ENCODE measurements at regions not wholly inside any gene's neighbourhood (a gene's known extent, or its start where the extent isn't known, plus 50 kb on each side); places are given as distances from the start of the nearest gene placed in this dataset.

- H3K27me3 ChIP-seq (replicated peaks; ENCODE audit: control insufficient read depth, insufficient read depth, low read length, poor library complexity, severe bottlenecking) = no peaks in the 10 kb centered on the region
- no peaks in the 10 kb centered on the region for H3K4me1 ChIP-seq (ENCODE audit: control insufficient read depth, insufficient read depth, low read length, poor library complexity, severe bottlenecking)
- DNase-seq = no peak
- no peaks in the 10 kb centered on the region for H3K36me3 ChIP-seq (ENCODE audit: control insufficient read depth, insufficient read depth, low read length)
- H3K9me3 ChIP-seq (ENCODE audit: control insufficient read depth, low read length) = no peaks in the 10 kb centered on the region
- H3K4me3 ChIP-seq (ENCODE audit: insufficient read depth, low read depth, low read length, poor library complexity, severe bottlenecking) = no peak overlapping the region
- no peak overlapping the region for H3K27ac ChIP-seq (ENCODE audit: insufficient read depth, low read length, poor library complexity, severe bottlenecking)
Measured at GRCh38 chr9:80359291-80359690, 787.5 kb downstream of the TLE4 start.

- no peak overlapping the region for H3K4me3 ChIP-seq (ENCODE audit: insufficient read depth, low read depth, low read length, poor library complexity, severe bottlenecking)
- no peaks in the 10 kb centered on the region for H3K9me3 ChIP-seq (ENCODE audit: control insufficient read depth, low read length)
- DNase-seq = no peak
- H3K27me3 ChIP-seq (replicated peaks; ENCODE audit: control insufficient read depth, insufficient read depth, low read length, poor library complexity, severe bottlenecking) = no peaks in the 10 kb centered on the region
- no peaks in the 10 kb centered on the region for H3K4me1 ChIP-seq (ENCODE audit: control insufficient read depth, insufficient read depth, low read length, poor library complexity, severe bottlenecking)
- no peak overlapping the region for H3K27ac ChIP-seq (ENCODE audit: insufficient read depth, low read length, poor library complexity, severe bottlenecking)
- no peaks in the 10 kb centered on the region for H3K36me3 ChIP-seq (ENCODE audit: control insufficient read depth, insufficient read depth, low read length)
Measured at GRCh38 chr9:80352967-80353366, 781.2 kb downstream of the TLE4 start.

GRCh38 chr9:80351612-80352011, 779.8 kb downstream of the TLE4 start:
- Histone ChIP-seq H3K9me3 (ENCODE audit: control insufficient read depth, low read length) (no peaks in the 10 kb centered on the region), H3K36me3 (ENCODE audit: control insufficient read depth, insufficient read depth, low read length) (no peaks in the 10 kb centered on the region), H3K27me3 (replicated peaks; ENCODE audit: control insufficient read depth, insufficient read depth, low read length, poor library complexity, severe bottlenecking) (no peaks in the 10 kb centered on the region), H3K27ac (ENCODE audit: insufficient read depth, low read length, poor library complexity, severe bottlenecking) (no peak overlapping the region), H3K4me1 (ENCODE audit: control insufficient read depth, insufficient read depth, low read length, poor library complexity, severe bottlenecking) (no peaks in the 10 kb centered on the region), H3K4me3 (ENCODE audit: insufficient read depth, low read depth, low read length, poor library complexity, severe bottlenecking) (no peak overlapping the region)
- DNase-seq = no peak

GRCh38 chr9:80326105-80326504, 754.3 kb downstream of the TLE4 start:
- H3K4me3 ChIP-seq (ENCODE audit: insufficient read depth, low read depth, low read length, poor library complexity, severe bottlenecking) = no peak overlapping the region
- no peaks in the 10 kb centered on the region for H3K27me3 ChIP-seq (replicated peaks; ENCODE audit: control insufficient read depth, insufficient read depth, low read length, poor library complexity, severe bottlenecking)
- no peaks in the 10 kb centered on the region for H3K36me3 ChIP-seq (ENCODE audit: control insufficient read depth, insufficient read depth, low read length)
- no peak for DNase-seq
- H3K4me1 ChIP-seq (ENCODE audit: control insufficient read depth, insufficient read depth, low read length, poor library complexity, severe bottlenecking) = no peaks in the 10 kb centered on the region
- H3K9me3 ChIP-seq (ENCODE audit: control insufficient read depth, low read length) = no peaks in the 10 kb centered on the region
- no peak overlapping the region for H3K27ac ChIP-seq (ENCODE audit: insufficient read depth, low read length, poor library complexity, severe bottlenecking)

- no peaks in the 10 kb centered on the region for H3K36me3 ChIP-seq (ENCODE audit: control insufficient read depth, insufficient read depth, low read length)
- DNase-seq = no peak
- no peaks in the 10 kb centered on the region for H3K4me1 ChIP-seq (ENCODE audit: control insufficient read depth, insufficient read depth, low read length, poor library complexity, severe bottlenecking)
- H3K9me3 ChIP-seq (ENCODE audit: control insufficient read depth, low read length) = no peaks in the 10 kb centered on the region
- no peak overlapping the region for H3K4me3 ChIP-seq (ENCODE audit: insufficient read depth, low read depth, low read length, poor library complexity, severe bottlenecking)
- no peaks in the 10 kb centered on the region for H3K27me3 ChIP-seq (replicated peaks; ENCODE audit: control insufficient read depth, insufficient read depth, low read length, poor library complexity, severe bottlenecking)
- H3K27ac ChIP-seq (ENCODE audit: insufficient read depth, low read length, poor library complexity, severe bottlenecking) = no peak overlapping the region
Measured at GRCh38 chr9:80320916-80321315, 749.2 kb downstream of the TLE4 start.

GRCh38 chr9:80320480-80320879, 748.7 kb downstream of the TLE4 start:
- DNase-seq = no peak

GRCh38 chr9:80305136-80305535, 733.4 kb downstream of the TLE4 start:
- Histone ChIP-seq H3K27ac (ENCODE audit: insufficient read depth, low read length, poor library complexity, severe bottlenecking) (no peak overlapping the region), H3K9me3 (ENCODE audit: control insufficient read depth, low read length) (no peaks in the 10 kb centered on the region), H3K36me3 (ENCODE audit: control insufficient read depth, insufficient read depth, low read length) (no peaks in the 10 kb centered on the region), H3K4me3 (ENCODE audit: insufficient read depth, low read depth, low read length, poor library complexity, severe bottlenecking) (no peak overlapping the region), H3K4me1 (ENCODE audit: control insufficient read depth, insufficient read depth, low read length, poor library complexity, severe bottlenecking) (no peaks in the 10 kb centered on the region), H3K27me3 (replicated peaks; ENCODE audit: control insufficient read depth, insufficient read depth, low read length, poor library complexity, severe bottlenecking) (no peaks in the 10 kb centered on the region)
- DNase-seq = no peak

More at GRCh38 chr9:80320480-80320879, 748.7 kb downstream of the TLE4 start:
- Histone ChIP-seq H3K4me3 (ENCODE audit: insufficient read depth, low read depth, low read length, poor library complexity, severe bottlenecking) (no peak overlapping the region), H3K27ac (ENCODE audit: insufficient read depth, low read length, poor library complexity, severe bottlenecking) (no peak overlapping the region), H3K9me3 (ENCODE audit: control insufficient read depth, low read length) (no peaks in the 10 kb centered on the region), H3K27me3 (replicated peaks; ENCODE audit: control insufficient read depth, insufficient read depth, low read length, poor library complexity, severe bottlenecking) (no peaks in the 10 kb centered on the region), H3K4me1 (ENCODE audit: control insufficient read depth, insufficient read depth, low read length, poor library complexity, severe bottlenecking) (no peaks in the 10 kb centered on the region), H3K36me3 (ENCODE audit: control insufficient read depth, insufficient read depth, low read length) (no peaks in the 10 kb centered on the region)

GRCh38 chr9:80294955-80295354, 723.2 kb downstream of the TLE4 start:
- Histone ChIP-seq H3K4me1 (ENCODE audit: control insufficient read depth, insufficient read depth, low read length, poor library complexity, severe bottlenecking) (no peaks in the 10 kb centered on the region), H3K36me3 (ENCODE audit: control insufficient read depth, insufficient read depth, low read length) (no peaks in the 10 kb centered on the region), H3K27me3 (replicated peaks; ENCODE audit: control insufficient read depth, insufficient read depth, low read length, poor library complexity, severe bottlenecking) (no peaks in the 10 kb centered on the region), H3K27ac (ENCODE audit: insufficient read depth, low read length, poor library complexity, severe bottlenecking) (no peak overlapping the region), H3K4me3 (ENCODE audit: insufficient read depth, low read depth, low read length, poor library complexity, severe bottlenecking) (no peak overlapping the region), H3K9me3 (ENCODE audit: control insufficient read depth, low read length) (no peaks in the 10 kb centered on the region)
- no peak for DNase-seq

- H3K4me3 ChIP-seq (ENCODE audit: insufficient read depth, low read depth, low read length, poor library complexity, severe bottlenecking) = no peak overlapping the region
- no peak overlapping the region for H3K27ac ChIP-seq (ENCODE audit: insufficient read depth, low read length, poor library complexity, severe bottlenecking)
- no peak for DNase-seq
- no peaks in the 10 kb centered on the region for H3K27me3 ChIP-seq (replicated peaks; ENCODE audit: control insufficient read depth, insufficient read depth, low read length, poor library complexity, severe bottlenecking)
- H3K36me3 ChIP-seq (ENCODE audit: control insufficient read depth, insufficient read depth, low read length) = no peaks in the 10 kb centered on the region
- no peaks in the 10 kb centered on the region for H3K9me3 ChIP-seq (ENCODE audit: control insufficient read depth, low read length)
- H3K4me1 ChIP-seq (ENCODE audit: control insufficient read depth, insufficient read depth, low read length, poor library complexity, severe bottlenecking) = no peaks in the 10 kb centered on the region
Measured at GRCh38 chr9:80294318-80294717, 722.6 kb downstream of the TLE4 start.

- DNase-seq = no peak
- Histone ChIP-seq H3K9me3 (ENCODE audit: control insufficient read depth, low read length) (no peaks in the 10 kb centered on the region), H3K27me3 (replicated peaks; ENCODE audit: control insufficient read depth, insufficient read depth, low read length, poor library complexity, severe bottlenecking) (no peaks in the 10 kb centered on the region), H3K4me1 (ENCODE audit: control insufficient read depth, insufficient read depth, low read length, poor library complexity, severe bottlenecking) (no peaks in the 10 kb centered on the region), H3K27ac (ENCODE audit: insufficient read depth, low read length, poor library complexity, severe bottlenecking) (no peak overlapping the region), H3K4me3 (ENCODE audit: insufficient read depth, low read depth, low read length, poor library complexity, severe bottlenecking) (no peak overlapping the region), H3K36me3 (ENCODE audit: control insufficient read depth, insufficient read depth, low read length) (no peaks in the 10 kb centered on the region)
Measured at GRCh38 chr9:80292231-80292630, 720.5 kb downstream of the TLE4 start.

- Histone ChIP-seq H3K27me3 (replicated peaks; ENCODE audit: control insufficient read depth, insufficient read depth, low read length, poor library complexity, severe bottlenecking) (no peaks in the 10 kb centered on the region), H3K4me1 (ENCODE audit: control insufficient read depth, insufficient read depth, low read length, poor library complexity, severe bottlenecking) (no peaks in the 10 kb centered on the region), H3K9me3 (ENCODE audit: control insufficient read depth, low read length) (no peaks in the 10 kb centered on the region), H3K36me3 (ENCODE audit: control insufficient read depth, insufficient read depth, low read length) (no peaks in the 10 kb centered on the region), H3K4me3 (ENCODE audit: insufficient read depth, low read depth, low read length, poor library complexity, severe bottlenecking) (no peak overlapping the region), H3K27ac (ENCODE audit: insufficient read depth, low read length, poor library complexity, severe bottlenecking) (no peak overlapping the region)
- no peak for DNase-seq
Measured at GRCh38 chr9:80285326-80285725, 713.6 kb downstream of the TLE4 start.
